Transverse colon (tissue), 3 donors: ENCODE measurements at regions not wholly inside any gene's neighbourhood (a gene's known extent, or its start where the extent isn't known, plus 50 kb on each side); places are given as distances from the start of the nearest gene placed in this dataset.

ENCODE experiments used
- POLR2A ChIP-seq: fragments of 450-650 bp; IDR thresholded peaks from one replicate; pipeline ENCODE4 v1.6.1; 2016; ENCODE audit warnings: antibody characterized with exemption, mild to moderate bottlenecking, moderate library complexity
- TF ChIP-seq, protein P1 (sequence below), 5 experiments: fragments of 200-600 bp in 3 of 5; fragments of 450-650 bp in 2 of 5; sonication (generic) in 3 of 5; IDR thresholded peaks; 1 replicate in 2 of 5; 2 replicates in 3 of 5; pipeline ENCODE4 v1.5.1; 2016 to 2017; ENCODE audit warnings: antibody characterized with exemption in 5 of 5, inconsistent platforms in 3 of 5, mild to moderate bottlenecking in 2 of 5, moderate library complexity in 1 of 5

DNA sequence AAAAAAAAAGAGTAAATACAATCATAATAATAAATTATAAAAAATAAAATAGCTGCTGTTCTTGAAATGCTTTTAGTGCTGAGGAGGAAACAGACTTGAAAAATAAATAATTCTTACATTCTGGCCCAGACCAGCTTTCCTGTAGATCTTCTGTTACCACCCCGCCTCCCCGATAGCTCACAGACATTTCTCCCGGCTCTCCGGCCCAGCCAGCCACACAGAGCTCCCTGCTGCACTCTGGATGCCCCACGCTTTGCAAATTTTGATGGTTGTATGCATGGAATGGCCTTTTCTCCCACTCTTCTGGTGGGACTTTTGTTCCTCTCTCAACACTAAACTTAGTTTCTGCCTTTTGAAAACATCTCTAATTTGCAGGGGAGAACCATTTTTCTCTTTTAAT lies 249.3 kb downstream of the ATP23 start:
- no peak for TF ChIP-seq POLR2A
- TF ChIP-seq, protein P1, sequence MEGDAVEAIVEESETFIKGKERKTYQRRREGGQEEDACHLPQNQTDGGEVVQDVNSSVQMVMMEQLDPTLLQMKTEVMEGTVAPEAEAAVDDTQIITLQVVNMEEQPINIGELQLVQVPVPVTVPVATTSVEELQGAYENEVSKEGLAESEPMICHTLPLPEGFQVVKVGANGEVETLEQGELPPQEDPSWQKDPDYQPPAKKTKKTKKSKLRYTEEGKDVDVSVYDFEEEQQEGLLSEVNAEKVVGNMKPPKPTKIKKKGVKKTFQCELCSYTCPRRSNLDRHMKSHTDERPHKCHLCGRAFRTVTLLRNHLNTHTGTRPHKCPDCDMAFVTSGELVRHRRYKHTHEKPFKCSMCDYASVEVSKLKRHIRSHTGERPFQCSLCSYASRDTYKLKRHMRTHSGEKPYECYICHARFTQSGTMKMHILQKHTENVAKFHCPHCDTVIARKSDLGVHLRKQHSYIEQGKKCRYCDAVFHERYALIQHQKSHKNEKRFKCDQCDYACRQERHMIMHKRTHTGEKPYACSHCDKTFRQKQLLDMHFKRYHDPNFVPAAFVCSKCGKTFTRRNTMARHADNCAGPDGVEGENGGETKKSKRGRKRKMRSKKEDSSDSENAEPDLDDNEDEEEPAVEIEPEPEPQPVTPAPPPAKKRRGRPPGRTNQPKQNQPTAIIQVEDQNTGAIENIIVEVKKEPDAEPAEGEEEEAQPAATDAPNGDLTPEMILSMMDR (IDR thresholded peaks at IDR 0.05) = no peak
